ENCODE measurements at regions not wholly inside any gene's neighbourhood (a gene's known extent, or its start where the extent isn't known, plus 50 kb on each side); places are given as distances from the start of the nearest gene placed in this dataset.
"Not testable (repeated sequence)": the region's sequence is repeated elsewhere in the genome, so short reads cannot be mapped to it uniquely, and the experiment has no call there.

- no peak for DNase-seq
Observed at GRCh38 chr6:2611092-2611491, 139.6 kb downstream of the MYLK4 start.

GRCh38 chr6:2608503-2608902, 142.2 kb downstream of the MYLK4 start:
- no peak for DNase-seq

- DNase-seq: no peak
Observed at GRCh38 chr6:2600363-2600762, 150.4 kb downstream of the MYLK4 start.

- no peak for DNase-seq
Observed at GRCh38 chr6:2599817-2600216, 150.9 kb downstream of the MYLK4 start.

- no peak for DNase-seq
Observed at GRCh38 chr6:2598867-2599266, 151.9 kb downstream of the MYLK4 start.

- DNase-seq: no peak
Observed at GRCh38 chr6:2597991-2598390, 152.7 kb downstream of the MYLK4 start.

- not testable (repeated sequence) for DNase-seq
Observed at GRCh38 chr6:2597457-2597856, 153.3 kb downstream of the MYLK4 start.

GRCh38 chr6:2596222-2596621, 154.5 kb downstream of the MYLK4 start:
- DNase-seq: no peak

- no peak for DNase-seq
Observed at GRCh38 chr6:2594868-2595267, 155.9 kb downstream of the MYLK4 start.

GRCh38 chr6:2593167-2593566, 157.6 kb downstream of the MYLK4 start:
- no peak for DNase-seq

GRCh38 chr6:2589171-2589661, 161.5 kb downstream of the MYLK4 start:
- DNase-seq: no peak

- DNase-seq: no peak
Observed at GRCh38 chr6:2583459-2583858, 167.3 kb downstream of the MYLK4 start.

- DNase-seq: no peak
Observed at GRCh38 chr6:2582268-2582667, 168.5 kb downstream of the MYLK4 start.

- DNase-seq: no peak
Observed at GRCh38 chr6:2581611-2582010, 169.1 kb downstream of the MYLK4 start.

GRCh38 chr6:2581011-2581410, 169.7 kb downstream of the MYLK4 start:
- no peak for DNase-seq

GRCh38 chr6:2579804-2580570, 170.7 kb downstream of the MYLK4 start:
- no peak for DNase-seq

GRCh38 chr6:2579241-2579761, 171.4 kb downstream of the MYLK4 start:
- DNase-seq: no peak

GRCh38 chr6:2578767-2579166, 172.0 kb downstream of the MYLK4 start:
- DNase-seq: no peak

GRCh38 chr6:2576499-2576898, 174.2 kb downstream of the MYLK4 start:
- no peak for DNase-seq

- no peak for DNase-seq
Observed at GRCh38 chr6:2575236-2575635, 175.5 kb downstream of the MYLK4 start.

GRCh38 chr6:2569420-2569819, 181.3 kb downstream of the MYLK4 start:
- not testable (repeated sequence) for DNase-seq

GRCh38 chr6:2566048-2566447, 184.7 kb downstream of the MYLK4 start:
- no peak for DNase-seq

- DNase-seq: no peak
Observed at GRCh38 chr6:2565499-2565898, 185.2 kb downstream of the MYLK4 start.

- no peak for DNase-seq
Observed at GRCh38 chr6:2563635-2564034, 187.1 kb downstream of the MYLK4 start.

All from CD4-positive, alpha-beta T cell treated with Interleukin-4 for 1 hour (primary cell).